K562 (cell line): ENCODE measurements at regions not wholly inside any gene's neighbourhood (a gene's known extent, or its start where the extent isn't known, plus 50 kb on each side); places are given as distances from the start of the nearest gene placed in this dataset.

Experiments
- ATAC-seq: fragments of 200-7000 bp; cut with Tn5 transposase; 3 replicates; pipeline ENCODE4 v1.9.1; 2020; ENCODE audit warnings: moderate library complexity
- BruUV-seq: library from RNA; stranded (reverse); fragments of 400-500 nt; replicated peaks from 2 replicates; lab custom pipeline; 2021; lab: Mats Ljungman, UMichigan
- CTCF ChIA-PET: fragments of 300-600 bp; formaldehyde crosslinking; extraction: SDS; loops from one replicate; lab custom pipeline; 2021; ENCODE audit warnings: low intra/inter-chr PET ratio; lab: Yijun Ruan, JAX
- POLR2A ChIA-PET: fragments of 300-600, 350-650 bp; sonication (Branson Sonifier 250); formaldehyde crosslinking; extraction: SDS; loops from one replicate; lab custom pipeline; 2021; ENCODE audit warnings: antibody characterized with exemption, inconsistent platforms; lab: Yijun Ruan, JAX
- DNase-seq, 4 experiments: peaks; one replicate each; pipeline versions ENCODE4 v3.0.0 to v3.0.0-alpha.2; 2011 to 2018; ENCODE audit warnings: low spot score in 3 of 4, mixed read lengths in 3 of 4; ENCODE audit errors: extremely low read depth in 1 of 4
- FAIRE-seq: peaks from 2 replicates; lab custom pipeline; 2011; peaks lifted over from hg19 to GRCh38; lab: Jason Lieb, UNC
- H2AFZ ChIP-seq: 2 replicates; pipeline ENCODE4 v1.6.0; 2011; ENCODE audit warnings: low read depth, low read length, control low read depth, inconsistent platforms
- H3K27ac ChIP-seq: fragments of 200-600 bp; 3 replicates; pipeline ENCODE4 v1.8.0; 2011; ENCODE audit warnings: low read depth, mild to moderate bottlenecking, control low read depth, inconsistent platforms, low read length, moderate library complexity, mixed read lengths; ENCODE audit errors: extremely low read depth
- H3K27me3 ChIP-seq, 2 experiments: fragments of 300-600 bp in 1 of 2; 2 replicates in 1 of 2; 3 replicates in 1 of 2; pipeline versions ENCODE4 v1.6.0 to v1.8.0; 2011; ENCODE audit warnings: inconsistent platforms in 2 of 2, low read length in 2 of 2, mild to moderate bottlenecking in 1 of 2, mixed read lengths in 1 of 2, moderate library complexity in 1 of 2; ENCODE audit not compliant: control insufficient read depth in 2 of 2, insufficient read depth in 2 of 2
- H3K36me3 ChIP-seq: fragments of 300-600 bp; 3 replicates; pipeline ENCODE4 v1.8.0; 2011; ENCODE audit warnings: mild to moderate bottlenecking, low read length, inconsistent platforms; ENCODE audit not compliant: control insufficient read depth, insufficient read depth
- H3K4me1 ChIP-seq, 2 experiments: fragments of 200-600 bp in 1 of 2; replicated peaks in 1 of 2; 2 replicates in 1 of 2; 3 replicates in 1 of 2; pipeline versions ENCODE4 v1.5.1 to v1.8.0; 2011; ENCODE audit warnings: inconsistent platforms in 2 of 2, low read length in 2 of 2, mild to moderate bottlenecking in 1 of 2, mixed read lengths in 1 of 2, moderate library complexity in 1 of 2; ENCODE audit not compliant: control insufficient read depth in 2 of 2, insufficient read depth in 2 of 2
- H3K4me2 ChIP-seq: 2 replicates; pipeline ENCODE4 v1.6.1; 2011; ENCODE audit warnings: low read length, control low read depth, inconsistent platforms, mixed read lengths; ENCODE audit not compliant: insufficient read depth
- H3K4me3 ChIP-seq: fragments of 200-600 bp; sonication (generic), shearing (Covaris generic); 2 replicates; pipeline ENCODE4 v1.5.1; 2016; ENCODE audit warnings: control low read depth, inconsistent platforms
- H3K79me2 ChIP-seq: fragments of 200-600 bp; 3 replicates; pipeline ENCODE4 v1.8.0; 2011; ENCODE audit warnings: low read length, inconsistent platforms; ENCODE audit not compliant: control insufficient read depth, insufficient read depth
- H3K9ac ChIP-seq, 2 experiments: 2 replicates each; pipeline versions ENCODE4 v1.6.0 to v1.6.1; 2011; ENCODE audit warnings: low read depth in 2 of 2, low read length in 2 of 2, control low read depth in 1 of 2, inconsistent platforms in 1 of 2, mild to moderate bottlenecking in 1 of 2, mixed read lengths in 1 of 2; ENCODE audit not compliant: insufficient read depth in 1 of 2
- H3K9me1 ChIP-seq: one replicate; pipeline ENCODE4 v1.6.0; 2011; ENCODE audit warnings: inconsistent platforms, mild to moderate bottlenecking, low read length, moderate library complexity; ENCODE audit not compliant: control insufficient read depth, insufficient read depth
- H3K9me3 ChIP-seq: replicated peaks from 2 replicates; pipeline ENCODE4 v1.5.1; 2011; ENCODE audit warnings: low read depth, low read length, inconsistent platforms; ENCODE audit not compliant: control insufficient read depth, insufficient read depth
- H4K20me1 ChIP-seq: replicated peaks from 2 replicates; pipeline ENCODE4 v1.6.1; 2011; ENCODE audit warnings: low read length, inconsistent platforms, mixed read lengths; ENCODE audit not compliant: control insufficient read depth, insufficient read depth
- BCOR ChIP-seq: fragments of 450-650 bp; IDR thresholded peaks from 2 replicates; pipeline ENCODE4 v1.6.1; 2016
- CBX2 ChIP-seq: fragments of 200-600 bp; sonication (generic); IDR thresholded peaks from one replicate; pipeline ENCODE4 v1.6.1; 2012; ENCODE audit warnings: mild to moderate bottlenecking, low read length, inconsistent platforms; ENCODE audit not compliant: insufficient read depth, poor library complexity, severe bottlenecking
- ETS1 ChIP-seq: conservative IDR thresholded peaks from 2 replicates; pipeline ENCODE4 v1.6.1; 2011; ENCODE audit warnings: low read depth, mild to moderate bottlenecking, low read length; ENCODE audit not compliant: control insufficient read depth
- MAFF ChIP-seq: IDR thresholded peaks from 2 replicates; pipeline ENCODE4 v1.6.1; 2012; ENCODE audit warnings: low read length, improper control_type of control experiment
- POLR2AphosphoS2 ChIP-seq: IDR thresholded peaks from 2 replicates; pipeline ENCODE4 v1.6.1; 2012; ENCODE audit warnings: low read length, improper control_type of control experiment
- TRIM28 ChIP-seq: fragments of 450-650 bp; IDR thresholded peaks from 2 replicates; pipeline ENCODE4 v1.6.1; 2017
- ZBTB1 ChIP-seq: sonication (generic); formaldehyde crosslinking; IDR thresholded peaks from 2 replicates; pipeline ENCODE4 v1.8.1; 2023; ENCODE audit warnings: missing genetic modification reagents, low read depth, mild to moderate bottlenecking, borderline replicate concordance
- ZFP30 ChIP-seq: fragments of 250-450 bp; sonication (Bioruptor Pico); IDR thresholded peaks from 2 replicates; pipeline ENCODE4 v1.8.0; 2022; ENCODE audit warnings: moderate library complexity, mild to moderate bottlenecking, inconsistent platforms, borderline replicate concordance
- ZNF224 ChIP-seq: sonication (generic); formaldehyde crosslinking; IDR thresholded peaks from 2 replicates; pipeline ENCODE4 v1.8.0; 2022; ENCODE audit warnings: mild to moderate bottlenecking, missing genetic modification reagents
- WGBS: fragments of 100-300 bp; shearing (Covaris generic); methylation state at CpG from one replicate; pipeline ENCODE4 v1.1.6; 2016; ENCODE audit warnings: low coverage, mixed read lengths; ENCODE audit not compliant: insufficient coverage; ENCODE audit errors: missing lambda C conversion rate; 5-methylcytosine and 5-hydroxymethylcytosine counted together
- in situ Hi-C: fragments of 300-500 bp; cut with MboI; formaldehyde crosslinking; loops from 4 replicates; pipeline ENCODE4 v1.15.0; 2018; ENCODE audit warnings: inconsistent platforms, mixed read lengths
- intact Hi-C: fragments of 100-400 bp; cut with micrococcal nuclease; formaldehyde crosslinking; loops from 2 replicates; pipeline ENCODE4 v1.14.2; 2022
- TF ChIP-seq, protein P1 (sequence below): fragments of 200-600 bp; sonication (generic); IDR thresholded peaks from one replicate; pipeline ENCODE4 v1.6.1; 2012; ENCODE audit warnings: mild to moderate bottlenecking, low read depth, low read length, inconsistent platforms

- CTCF ChIA-PET, result no interaction called here
- BruUV-seq, result no TSS peak
- H3K4me1 ChIP-seq, result peaks cover 0 to 3% of the 10 kb centered on the region in 2 experiments; a peak in 2 of 5 replicates
- FAIRE-seq, result no peak
- no peaks in the 10 kb centered on the region for H4K20me1 ChIP-seq
- ATAC-seq, result no peak
- H3K79me2 ChIP-seq, result no peaks in the 10 kb centered on the region
- in situ Hi-C loops (no loop called here), intact Hi-C loops (no loop called here)
- no peak overlapping the region for H3K4me3 ChIP-seq
- no peaks in the 10 kb centered on the region for H3K9me3 ChIP-seq
- H3K36me3 ChIP-seq, result no peaks in the 10 kb centered on the region
- no peak for DNase-seq
- WGBS, result 0% methylated on average over 4 of the region's 4 CpGs
- H3K9ac ChIP-seq, result no peak overlapping the region
- H3K4me2 ChIP-seq, result no peak overlapping the region
- no peak overlapping the region for H2AFZ ChIP-seq
- H3K27me3 ChIP-seq, result no peaks in the 10 kb centered on the region
- no peaks in the 10 kb centered on the region for H3K9me1 ChIP-seq
- no peak overlapping the region for H3K27ac ChIP-seq
- POLR2A ChIA-PET, result no interaction called here
- TF ChIP-seq BCOR, result no peak
- TF ChIP-seq ETS1, result no peak
- TF ChIP-seq MAFF, result no peak
- TF ChIP-seq CBX2, result no peak
- no peak for TF ChIP-seq ZNF224 (CRISPR knock-in tag)
- TF ChIP-seq TRIM28, result no peak
- TF ChIP-seq, protein P1, sequence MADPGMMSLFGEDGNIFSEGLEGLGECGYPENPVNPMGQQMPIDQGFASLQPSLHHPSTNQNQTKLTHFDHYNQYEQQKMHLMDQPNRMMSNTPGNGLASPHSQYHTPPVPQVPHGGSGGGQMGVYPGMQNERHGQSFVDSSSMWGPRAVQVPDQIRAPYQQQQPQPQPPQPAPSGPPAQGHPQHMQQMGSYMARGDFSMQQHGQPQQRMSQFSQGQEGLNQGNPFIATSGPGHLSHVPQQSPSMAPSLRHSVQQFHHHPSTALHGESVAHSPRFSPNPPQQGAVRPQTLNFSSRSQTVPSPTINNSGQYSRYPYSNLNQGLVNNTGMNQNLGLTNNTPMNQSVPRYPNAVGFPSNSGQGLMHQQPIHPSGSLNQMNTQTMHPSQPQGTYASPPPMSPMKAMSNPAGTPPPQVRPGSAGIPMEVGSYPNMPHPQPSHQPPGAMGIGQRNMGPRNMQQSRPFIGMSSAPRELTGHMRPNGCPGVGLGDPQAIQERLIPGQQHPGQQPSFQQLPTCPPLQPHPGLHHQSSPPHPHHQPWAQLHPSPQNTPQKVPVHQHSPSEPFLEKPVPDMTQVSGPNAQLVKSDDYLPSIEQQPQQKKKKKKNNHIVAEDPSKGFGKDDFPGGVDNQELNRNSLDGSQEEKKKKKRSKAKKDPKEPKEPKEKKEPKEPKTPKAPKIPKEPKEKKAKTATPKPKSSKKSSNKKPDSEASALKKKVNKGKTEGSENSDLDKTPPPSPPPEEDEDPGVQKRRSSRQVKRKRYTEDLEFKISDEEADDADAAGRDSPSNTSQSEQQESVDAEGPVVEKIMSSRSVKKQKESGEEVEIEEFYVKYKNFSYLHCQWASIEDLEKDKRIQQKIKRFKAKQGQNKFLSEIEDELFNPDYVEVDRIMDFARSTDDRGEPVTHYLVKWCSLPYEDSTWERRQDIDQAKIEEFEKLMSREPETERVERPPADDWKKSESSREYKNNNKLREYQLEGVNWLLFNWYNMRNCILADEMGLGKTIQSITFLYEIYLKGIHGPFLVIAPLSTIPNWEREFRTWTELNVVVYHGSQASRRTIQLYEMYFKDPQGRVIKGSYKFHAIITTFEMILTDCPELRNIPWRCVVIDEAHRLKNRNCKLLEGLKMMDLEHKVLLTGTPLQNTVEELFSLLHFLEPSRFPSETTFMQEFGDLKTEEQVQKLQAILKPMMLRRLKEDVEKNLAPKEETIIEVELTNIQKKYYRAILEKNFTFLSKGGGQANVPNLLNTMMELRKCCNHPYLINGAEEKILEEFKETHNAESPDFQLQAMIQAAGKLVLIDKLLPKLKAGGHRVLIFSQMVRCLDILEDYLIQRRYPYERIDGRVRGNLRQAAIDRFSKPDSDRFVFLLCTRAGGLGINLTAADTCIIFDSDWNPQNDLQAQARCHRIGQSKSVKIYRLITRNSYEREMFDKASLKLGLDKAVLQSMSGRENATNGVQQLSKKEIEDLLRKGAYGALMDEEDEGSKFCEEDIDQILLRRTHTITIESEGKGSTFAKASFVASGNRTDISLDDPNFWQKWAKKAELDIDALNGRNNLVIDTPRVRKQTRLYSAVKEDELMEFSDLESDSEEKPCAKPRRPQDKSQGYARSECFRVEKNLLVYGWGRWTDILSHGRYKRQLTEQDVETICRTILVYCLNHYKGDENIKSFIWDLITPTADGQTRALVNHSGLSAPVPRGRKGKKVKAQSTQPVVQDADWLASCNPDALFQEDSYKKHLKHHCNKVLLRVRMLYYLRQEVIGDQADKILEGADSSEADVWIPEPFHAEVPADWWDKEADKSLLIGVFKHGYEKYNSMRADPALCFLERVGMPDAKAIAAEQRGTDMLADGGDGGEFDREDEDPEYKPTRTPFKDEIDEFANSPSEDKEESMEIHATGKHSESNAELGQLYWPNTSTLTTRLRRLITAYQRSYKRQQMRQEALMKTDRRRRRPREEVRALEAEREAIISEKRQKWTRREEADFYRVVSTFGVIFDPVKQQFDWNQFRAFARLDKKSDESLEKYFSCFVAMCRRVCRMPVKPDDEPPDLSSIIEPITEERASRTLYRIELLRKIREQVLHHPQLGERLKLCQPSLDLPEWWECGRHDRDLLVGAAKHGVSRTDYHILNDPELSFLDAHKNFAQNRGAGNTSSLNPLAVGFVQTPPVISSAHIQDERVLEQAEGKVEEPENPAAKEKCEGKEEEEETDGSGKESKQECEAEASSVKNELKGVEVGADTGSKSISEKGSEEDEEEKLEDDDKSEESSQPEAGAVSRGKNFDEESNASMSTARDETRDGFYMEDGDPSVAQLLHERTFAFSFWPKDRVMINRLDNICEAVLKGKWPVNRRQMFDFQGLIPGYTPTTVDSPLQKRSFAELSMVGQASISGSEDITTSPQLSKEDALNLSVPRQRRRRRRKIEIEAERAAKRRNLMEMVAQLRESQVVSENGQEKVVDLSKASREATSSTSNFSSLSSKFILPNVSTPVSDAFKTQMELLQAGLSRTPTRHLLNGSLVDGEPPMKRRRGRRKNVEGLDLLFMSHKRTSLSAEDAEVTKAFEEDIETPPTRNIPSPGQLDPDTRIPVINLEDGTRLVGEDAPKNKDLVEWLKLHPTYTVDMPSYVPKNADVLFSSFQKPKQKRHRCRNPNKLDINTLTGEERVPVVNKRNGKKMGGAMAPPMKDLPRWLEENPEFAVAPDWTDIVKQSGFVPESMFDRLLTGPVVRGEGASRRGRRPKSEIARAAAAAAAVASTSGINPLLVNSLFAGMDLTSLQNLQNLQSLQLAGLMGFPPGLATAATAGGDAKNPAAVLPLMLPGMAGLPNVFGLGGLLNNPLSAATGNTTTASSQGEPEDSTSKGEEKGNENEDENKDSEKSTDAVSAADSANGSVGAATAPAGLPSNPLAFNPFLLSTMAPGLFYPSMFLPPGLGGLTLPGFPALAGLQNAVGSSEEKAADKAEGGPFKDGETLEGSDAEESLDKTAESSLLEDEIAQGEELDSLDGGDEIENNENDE, result no peak
- TF ChIP-seq ZBTB1, result no peak
- TF ChIP-seq ZFP30 (CRISPR knock-in tag), result no peak
- no peak for TF ChIP-seq POLR2AphosphoS2
Measured at GRCh38 chr10:63889803-63890202, 368.6 kb downstream of the REEP3 start.
